OCI-LY3 (cell line): ENCODE measurements at regions not wholly inside any gene's neighbourhood (a gene's known extent, or its start where the extent isn't known, plus 50 kb on each side); places are given as distances from the start of the nearest gene placed in this dataset.

Experiments
- CTCF ChIP-seq: fragments of 200-600, 300-600 bp; sonication (generic); IDR thresholded peaks from 2 replicates; pipeline ENCODE4 v1.5.1; 2014; ENCODE audit warnings: antibody characterized with exemption, low read length, low read depth
- EZH2phosphoT487 ChIP-seq: fragments of 200-600 bp; shearing (Covaris generic); IDR thresholded peaks from 2 replicates; pipeline ENCODE4 v1.6.1; 2018; ENCODE audit warnings: antibody characterized with exemption, mixed run types, low read depth

DNA sequence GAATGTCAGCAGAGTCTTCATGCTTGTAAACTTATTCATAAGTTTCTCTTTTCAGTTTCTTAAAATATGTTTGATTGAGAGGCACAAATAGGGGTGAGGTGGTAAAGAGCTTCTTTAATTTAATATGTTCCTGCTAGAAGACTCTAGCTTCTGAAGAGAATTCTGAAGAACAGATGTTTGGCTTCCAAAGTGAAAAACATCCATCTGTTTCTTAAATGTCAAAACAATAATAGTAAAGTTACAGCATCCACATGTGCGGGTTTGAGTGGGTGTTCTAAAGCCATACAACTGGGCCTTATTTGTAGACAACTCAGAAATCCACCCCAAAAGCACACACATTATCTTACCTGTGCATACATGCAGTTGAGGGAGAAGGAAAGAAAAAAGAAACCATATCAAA lies 144.0 kb upstream of the ADGRL4 start:
- TF ChIP-seq CTCF (no peak), EZH2phosphoT487 (no peak)
